ENCODE measurements at regions not wholly inside any gene's neighbourhood (a gene's known extent, or its start where the extent isn't known, plus 50 kb on each side); places are given as distances from the start of the nearest gene placed in this dataset.

- H3K9ac ChIP-seq (ENCODE audit: low read length in 2 of 2), result no peak overlapping the region
- no peak overlapping the region for H3K4me3 ChIP-seq (ENCODE audit: low read length in 2 of 2)
- H3K27ac ChIP-seq (ENCODE audit: low read length), result no peak overlapping the region
- H3K9me3 ChIP-seq (ENCODE audit: control insufficient read depth in 2 of 2, low read length in 2 of 2), result no peaks in the 10 kb centered on the region
- no peaks in the 10 kb centered on the region for H3K4me1 ChIP-seq (ENCODE audit: control insufficient read depth, insufficient read depth, low read length)
- no peaks in the 10 kb centered on the region for H3K36me3 ChIP-seq (ENCODE audit: control insufficient read depth in 2 of 2, insufficient read depth in 2 of 2, low read length in 2 of 2)
- H3K27me3 ChIP-seq (ENCODE audit: control insufficient read depth in 1 of 2, insufficient read depth in 2 of 2, low read length in 2 of 2), result no peaks in the 10 kb centered on the region
These were observed 474.7 kb upstream of the LRATD1 start for GRCh38 chr2:14157816-14158215.

GRCh38 chr2:14180333-14180732, 452.2 kb upstream of the LRATD1 start:
- no peaks in the 10 kb centered on the region for H3K36me3 ChIP-seq (ENCODE audit: control insufficient read depth in 2 of 2, insufficient read depth in 2 of 2, low read length in 2 of 2)
- H3K4me3 ChIP-seq (ENCODE audit: low read length in 2 of 2), result no peak overlapping the region
- H3K27ac ChIP-seq (ENCODE audit: low read length), result no peak overlapping the region
- H3K9me3 ChIP-seq (ENCODE audit: control insufficient read depth in 2 of 2, low read length in 2 of 2), result no peaks in the 10 kb centered on the region
- no peak overlapping the region for H3K9ac ChIP-seq (ENCODE audit: low read length in 2 of 2)
- H3K4me1 ChIP-seq (ENCODE audit: control insufficient read depth, insufficient read depth, low read length), result no peaks in the 10 kb centered on the region
- H3K27me3 ChIP-seq (ENCODE audit: control insufficient read depth in 1 of 2, insufficient read depth in 2 of 2, low read length in 2 of 2), result no peaks in the 10 kb centered on the region

GRCh38 chr2:14182227-14182946, 450.1 kb upstream of the LRATD1 start:
- no peaks in the 10 kb centered on the region for H3K36me3 ChIP-seq (ENCODE audit: control insufficient read depth in 2 of 2, insufficient read depth in 2 of 2, low read length in 2 of 2)
- no peak overlapping the region for H3K4me3 ChIP-seq (ENCODE audit: low read length in 2 of 2)
- H3K4me1 ChIP-seq (ENCODE audit: control insufficient read depth, insufficient read depth, low read length), result no peaks in the 10 kb centered on the region
- H3K27ac ChIP-seq (ENCODE audit: low read length), result no peak overlapping the region
- H3K9ac ChIP-seq (ENCODE audit: low read length in 2 of 2), result no peak overlapping the region
- H3K9me3 ChIP-seq (ENCODE audit: control insufficient read depth in 2 of 2, low read length in 2 of 2), result no peaks in the 10 kb centered on the region
- no peaks in the 10 kb centered on the region for H3K27me3 ChIP-seq (ENCODE audit: control insufficient read depth in 1 of 2, insufficient read depth in 2 of 2, low read length in 2 of 2)

GRCh38 chr2:14185906-14186305, 446.6 kb upstream of the LRATD1 start:
- Histone ChIP-seq H3K27ac (ENCODE audit: low read length) (no peak overlapping the region), H3K27me3 (ENCODE audit: control insufficient read depth in 1 of 2, insufficient read depth in 2 of 2, low read length in 2 of 2) (no peaks in the 10 kb centered on the region), H3K9ac (ENCODE audit: low read length in 2 of 2) (no peak overlapping the region), H3K9me3 (ENCODE audit: control insufficient read depth in 2 of 2, low read length in 2 of 2) (no peaks in the 10 kb centered on the region), H3K4me1 (ENCODE audit: control insufficient read depth, insufficient read depth, low read length) (no peaks in the 10 kb centered on the region), H3K4me3 (ENCODE audit: low read length in 2 of 2) (no peak overlapping the region), H3K36me3 (ENCODE audit: control insufficient read depth in 2 of 2, insufficient read depth in 2 of 2, low read length in 2 of 2) (no peaks in the 10 kb centered on the region)

GRCh38 chr2:14188446-14188845, 444.1 kb upstream of the LRATD1 start:
- Histone ChIP-seq H3K4me1 (ENCODE audit: control insufficient read depth, insufficient read depth, low read length) (no peaks in the 10 kb centered on the region), H3K4me3 (ENCODE audit: low read length in 2 of 2) (no peak overlapping the region), H3K36me3 (ENCODE audit: control insufficient read depth in 2 of 2, insufficient read depth in 2 of 2, low read length in 2 of 2) (no peaks in the 10 kb centered on the region), H3K27ac (ENCODE audit: low read length) (no peak overlapping the region), H3K27me3 (ENCODE audit: control insufficient read depth in 1 of 2, insufficient read depth in 2 of 2, low read length in 2 of 2) (no peaks in the 10 kb centered on the region), H3K9me3 (ENCODE audit: control insufficient read depth in 2 of 2, low read length in 2 of 2) (no peaks in the 10 kb centered on the region), H3K9ac (ENCODE audit: low read length in 2 of 2) (no peak overlapping the region)

GRCh38 chr2:14189929-14190328, 442.6 kb upstream of the LRATD1 start:
- Histone ChIP-seq H3K27ac (ENCODE audit: low read length) (no peak overlapping the region), H3K36me3 (ENCODE audit: control insufficient read depth in 2 of 2, insufficient read depth in 2 of 2, low read length in 2 of 2) (no peaks in the 10 kb centered on the region), H3K4me3 (ENCODE audit: low read length in 2 of 2) (no peak overlapping the region), H3K27me3 (ENCODE audit: control insufficient read depth in 1 of 2, insufficient read depth in 2 of 2, low read length in 2 of 2) (no peaks in the 10 kb centered on the region), H3K9ac (ENCODE audit: low read length in 2 of 2) (no peak overlapping the region), H3K9me3 (ENCODE audit: control insufficient read depth in 2 of 2, low read length in 2 of 2) (no peaks in the 10 kb centered on the region), H3K4me1 (ENCODE audit: control insufficient read depth, insufficient read depth, low read length) (no peaks in the 10 kb centered on the region)

GRCh38 chr2:14194233-14194632, 438.3 kb upstream of the LRATD1 start:
- no peak overlapping the region for H3K4me3 ChIP-seq (ENCODE audit: low read length in 2 of 2)
- H3K27ac ChIP-seq (ENCODE audit: low read length), result no peak overlapping the region
- no peaks in the 10 kb centered on the region for H3K9me3 ChIP-seq (ENCODE audit: control insufficient read depth in 2 of 2, low read length in 2 of 2)
- no peaks in the 10 kb centered on the region for H3K27me3 ChIP-seq (ENCODE audit: control insufficient read depth in 1 of 2, insufficient read depth in 2 of 2, low read length in 2 of 2)
- no peaks in the 10 kb centered on the region for H3K36me3 ChIP-seq (ENCODE audit: control insufficient read depth in 2 of 2, insufficient read depth in 2 of 2, low read length in 2 of 2)
- no peaks in the 10 kb centered on the region for H3K4me1 ChIP-seq (ENCODE audit: control insufficient read depth, insufficient read depth, low read length)
- no peak overlapping the region for H3K9ac ChIP-seq (ENCODE audit: low read length in 2 of 2)

GRCh38 chr2:14197293-14197692, 435.2 kb upstream of the LRATD1 start:
- H3K4me1 ChIP-seq (ENCODE audit: control insufficient read depth, insufficient read depth, low read length), result no peaks in the 10 kb centered on the region
- H3K9me3 ChIP-seq (ENCODE audit: control insufficient read depth in 2 of 2, low read length in 2 of 2), result no peaks in the 10 kb centered on the region
- no peaks in the 10 kb centered on the region for H3K36me3 ChIP-seq (ENCODE audit: control insufficient read depth in 2 of 2, insufficient read depth in 2 of 2, low read length in 2 of 2)
- no peak overlapping the region for H3K9ac ChIP-seq (ENCODE audit: low read length in 2 of 2)
- no peak overlapping the region for H3K4me3 ChIP-seq (ENCODE audit: low read length in 2 of 2)
- H3K27me3 ChIP-seq (ENCODE audit: control insufficient read depth in 1 of 2, insufficient read depth in 2 of 2, low read length in 2 of 2), result no peaks in the 10 kb centered on the region
- H3K27ac ChIP-seq (ENCODE audit: low read length), result no peak overlapping the region

GRCh38 chr2:14199040-14199439, 433.5 kb upstream of the LRATD1 start:
- Histone ChIP-seq H3K9me3 (ENCODE audit: control insufficient read depth in 2 of 2, low read length in 2 of 2) (no peaks in the 10 kb centered on the region), H3K27ac (ENCODE audit: low read length) (no peak overlapping the region), H3K4me1 (ENCODE audit: control insufficient read depth, insufficient read depth, low read length) (no peaks in the 10 kb centered on the region)

GRCh38 chr2:14219306-14219705, 413.2 kb upstream of the LRATD1 start:
- Histone ChIP-seq H3K27me3 (ENCODE audit: control insufficient read depth in 1 of 2, insufficient read depth in 2 of 2, low read length in 2 of 2) (no peaks in the 10 kb centered on the region), H3K4me3 (ENCODE audit: low read length in 2 of 2) (no peak overlapping the region), H3K9me3 (ENCODE audit: control insufficient read depth in 2 of 2, low read length in 2 of 2) (no peaks in the 10 kb centered on the region), H3K36me3 (ENCODE audit: control insufficient read depth in 2 of 2, insufficient read depth in 2 of 2, low read length in 2 of 2) (no peaks in the 10 kb centered on the region), H3K9ac (ENCODE audit: low read length in 2 of 2) (no peak overlapping the region), H3K27ac (ENCODE audit: low read length) (no peak overlapping the region), H3K4me1 (ENCODE audit: control insufficient read depth, insufficient read depth, low read length) (no peaks in the 10 kb centered on the region)

More at GRCh38 chr2:14199040-14199439, 433.5 kb upstream of the LRATD1 start:
- Histone ChIP-seq H3K27me3 (ENCODE audit: control insufficient read depth in 1 of 2, insufficient read depth in 2 of 2, low read length in 2 of 2) (no peaks in the 10 kb centered on the region), H3K4me3 (ENCODE audit: low read length in 2 of 2) (no peak overlapping the region), H3K36me3 (ENCODE audit: control insufficient read depth in 2 of 2, insufficient read depth in 2 of 2, low read length in 2 of 2) (no peaks in the 10 kb centered on the region), H3K9ac (ENCODE audit: low read length in 2 of 2) (no peak overlapping the region)

GRCh38 chr2:14220101-14220500, 412.4 kb upstream of the LRATD1 start:
- no peaks in the 10 kb centered on the region for H3K27me3 ChIP-seq (ENCODE audit: control insufficient read depth in 1 of 2, insufficient read depth in 2 of 2, low read length in 2 of 2)
- no peak overlapping the region for H3K9ac ChIP-seq (ENCODE audit: low read length in 2 of 2)
- no peaks in the 10 kb centered on the region for H3K9me3 ChIP-seq (ENCODE audit: control insufficient read depth in 2 of 2, low read length in 2 of 2)
- no peak overlapping the region for H3K27ac ChIP-seq (ENCODE audit: low read length)
- H3K4me3 ChIP-seq (ENCODE audit: low read length in 2 of 2), result no peak overlapping the region
- H3K4me1 ChIP-seq (ENCODE audit: control insufficient read depth, insufficient read depth, low read length), result no peaks in the 10 kb centered on the region
- H3K36me3 ChIP-seq (ENCODE audit: control insufficient read depth in 2 of 2, insufficient read depth in 2 of 2, low read length in 2 of 2), result no peaks in the 10 kb centered on the region

Data from stomach smooth muscle (tissue), 2 donors.